GM18870 (cell line): ENCODE measurements at regions not wholly inside any gene's neighbourhood (a gene's known extent, or its start where the extent isn't known, plus 50 kb on each side); places are given as distances from the start of the nearest gene placed in this dataset.
"Not testable (repeated sequence)": the region's sequence is repeated elsewhere in the genome, so short reads cannot be mapped to it uniquely, and the experiment has no call there.

ENCODE experiments used
- ATAC-seq: cut with Tn5 transposase; IDR thresholded peaks from one replicate; pipeline ENCODE4 v1.9.1; 2021; ENCODE audit warnings: moderate library complexity; ENCODE audit not compliant: unreplicated experiment

GRCh38 chr7:138214926-138215325 is 138.7 kb downstream of the AKR1D1 start:
- ATAC-seq = no peak

DNA sequence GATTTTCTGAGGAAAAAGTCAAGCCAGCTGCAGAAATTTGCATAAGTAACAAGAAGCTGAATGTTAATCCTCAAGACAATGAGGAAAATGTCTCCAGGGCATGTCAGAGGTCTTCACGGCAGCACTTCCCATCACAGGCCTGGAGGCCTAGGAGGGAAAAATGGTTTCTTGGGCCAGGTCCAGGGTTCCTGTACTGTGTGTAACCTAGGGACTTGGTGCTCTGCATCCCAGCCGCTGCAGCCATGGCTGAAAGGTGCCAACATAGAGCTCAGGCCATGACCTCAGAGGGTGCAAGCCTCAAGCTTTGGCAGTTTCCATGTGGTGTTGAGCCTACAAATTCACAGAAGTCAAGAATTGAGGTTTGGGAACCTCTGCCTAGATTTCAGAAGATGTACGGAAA is 144.1 kb downstream of the AKR1D1 start:
- not testable (repeated sequence) for ATAC-seq

- not testable (repeated sequence) for ATAC-seq
Observed at GRCh38 chr7:138221388-138221787, 145.1 kb downstream of the AKR1D1 start.

- no peak for ATAC-seq
Observed at GRCh38 chr7:138223402-138223879, 147.2 kb downstream of the AKR1D1 start.

DNA sequence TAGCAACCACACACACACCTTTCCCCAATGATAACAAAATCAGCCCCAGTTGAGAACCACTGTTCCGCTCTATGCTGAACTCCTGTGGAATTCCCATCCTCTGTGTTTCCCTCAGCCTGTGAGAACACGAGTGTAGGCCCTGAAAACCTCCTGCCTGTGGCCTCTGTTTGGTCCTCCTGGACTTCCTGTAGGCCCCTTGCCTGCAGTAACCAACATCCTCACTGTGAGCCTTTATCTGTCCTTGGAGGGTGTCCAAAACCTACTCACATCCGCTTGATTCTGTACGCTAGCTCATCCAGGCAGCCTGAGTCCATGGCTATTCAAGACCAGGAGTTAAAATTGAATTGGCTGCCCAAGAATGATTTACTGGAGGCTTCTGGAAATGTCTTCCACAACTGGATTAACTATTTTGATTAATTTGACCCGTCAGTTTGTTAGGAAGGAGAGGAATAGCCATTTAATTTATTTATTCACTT is 149.8 kb downstream of the AKR1D1 start:
- ATAC-seq = no peak

DNA sequence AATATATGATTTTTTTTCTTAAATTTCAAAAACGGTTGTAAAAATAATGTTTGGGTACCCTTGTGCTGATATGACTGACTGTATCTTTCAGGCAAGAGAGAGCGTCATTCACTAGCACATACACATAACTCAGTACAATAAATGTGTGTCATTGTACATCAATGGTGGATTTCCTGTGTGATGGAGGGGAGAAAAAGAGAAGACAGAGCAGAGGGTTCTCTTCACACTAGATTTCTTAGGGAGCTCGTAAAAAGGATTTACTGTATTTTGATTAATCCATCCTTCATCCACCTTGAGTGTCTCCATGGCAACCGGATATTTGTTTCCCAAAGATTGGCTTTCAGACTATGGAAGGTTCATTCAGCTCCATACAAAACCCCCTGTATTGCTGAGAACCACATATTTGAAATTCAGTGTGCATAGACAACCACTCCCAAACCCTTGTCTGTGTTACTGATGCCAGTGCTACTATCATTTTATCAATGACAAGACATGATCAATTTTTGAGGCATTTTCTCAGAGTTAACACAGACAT is 150.6 kb downstream of the AKR1D1 start:
- ATAC-seq = no peak

DNA sequence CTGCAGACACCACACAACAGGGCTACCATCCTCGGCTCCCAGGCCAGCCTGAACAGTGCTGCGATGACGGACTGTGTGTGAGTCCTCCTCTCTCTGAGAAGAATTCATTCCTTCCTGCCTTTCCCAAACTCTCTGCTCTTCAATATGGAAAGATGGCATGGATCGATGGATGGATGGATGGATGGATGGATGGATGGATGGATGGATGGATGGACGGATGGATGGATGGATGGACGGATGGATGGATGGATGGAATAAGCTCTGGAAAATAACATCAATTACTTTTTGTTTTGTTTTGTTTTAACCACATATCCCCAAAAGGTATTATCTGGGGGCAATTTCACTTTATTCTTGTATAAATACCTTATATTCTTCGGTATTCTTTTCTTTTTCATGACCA is 151.9 kb downstream of the AKR1D1 start:
- ATAC-seq = no peak

DNA sequence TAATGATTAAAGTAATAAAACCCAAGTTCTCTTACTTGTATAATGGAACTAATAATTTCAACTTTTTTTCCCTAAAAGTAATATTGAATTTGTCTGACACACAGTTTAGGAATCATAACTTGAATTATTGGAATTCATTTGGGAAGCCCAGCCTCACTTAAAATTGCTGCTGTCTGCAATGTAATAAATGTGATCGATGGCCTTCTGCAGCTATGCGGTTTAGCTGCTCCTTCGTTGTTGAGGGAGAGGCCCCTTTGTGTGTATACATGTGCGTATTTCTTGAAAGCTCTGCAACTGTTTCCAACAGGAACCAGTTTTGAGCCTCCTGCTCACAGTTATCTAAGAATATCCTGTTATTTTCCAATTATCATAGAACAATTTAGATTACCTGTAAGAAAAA is 152.5 kb downstream of the AKR1D1 start:
- ATAC-seq = no peak

DNA sequence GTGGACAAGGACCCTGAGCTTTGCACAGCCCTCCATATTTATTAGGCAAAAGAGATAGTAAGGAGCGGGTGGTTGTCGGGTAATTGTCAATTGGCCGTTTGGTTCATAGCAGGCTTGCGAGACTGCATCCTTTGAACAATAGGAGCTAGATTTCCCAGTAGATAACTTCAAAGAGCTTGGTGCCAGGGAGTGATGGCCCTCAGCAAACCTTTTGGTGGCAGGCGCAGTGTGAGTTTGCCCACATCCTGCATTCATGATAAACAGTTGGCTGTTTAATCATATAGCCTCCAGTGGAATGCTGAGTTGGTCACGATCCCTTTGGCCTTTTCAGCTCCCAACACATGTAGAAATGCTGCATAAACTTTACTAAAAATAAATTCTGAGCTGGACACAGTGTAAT is 156.9 kb downstream of the AKR1D1 start:
- no peak for ATAC-seq

DNA sequence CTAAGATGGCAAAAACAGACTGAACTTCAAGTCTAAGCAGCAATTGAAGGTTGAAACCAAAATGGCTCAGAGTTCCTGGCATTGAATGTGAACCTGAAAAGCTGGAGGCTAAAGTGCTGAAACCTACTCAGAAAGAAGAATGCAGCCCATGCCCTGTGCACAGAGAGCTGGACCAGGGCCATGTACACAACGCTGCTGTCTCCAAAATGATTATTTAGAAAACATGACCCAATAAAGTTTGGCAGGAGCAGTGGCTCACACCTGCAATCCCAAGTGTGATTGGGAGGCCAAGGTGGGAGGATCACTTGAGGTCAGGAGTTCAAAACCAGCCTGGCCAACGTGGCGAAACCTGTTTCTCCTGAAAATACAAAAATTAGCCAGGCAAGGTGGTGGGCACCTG is 158.9 kb downstream of the AKR1D1 start:
- ATAC-seq = no peak

DNA sequence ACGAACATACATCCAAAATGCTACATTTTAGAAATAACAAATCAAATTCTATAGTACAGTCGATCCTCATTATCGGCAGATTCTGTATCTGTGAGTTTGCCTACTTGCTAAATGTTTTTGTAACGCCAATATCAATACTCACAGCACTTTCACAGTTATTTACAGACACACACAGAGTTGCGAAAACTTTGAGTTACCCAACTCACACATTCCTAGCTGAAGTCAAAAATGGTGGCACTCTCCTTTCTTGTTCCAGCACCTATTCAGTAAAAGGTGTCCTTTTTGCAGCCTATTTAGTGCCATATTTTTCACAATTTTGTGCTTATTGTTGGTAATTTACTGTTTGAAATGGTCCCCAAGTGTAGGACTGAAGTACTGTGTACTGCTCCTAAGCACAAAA is 161.7 kb downstream of the AKR1D1 start:
- ATAC-seq = no peak

DNA sequence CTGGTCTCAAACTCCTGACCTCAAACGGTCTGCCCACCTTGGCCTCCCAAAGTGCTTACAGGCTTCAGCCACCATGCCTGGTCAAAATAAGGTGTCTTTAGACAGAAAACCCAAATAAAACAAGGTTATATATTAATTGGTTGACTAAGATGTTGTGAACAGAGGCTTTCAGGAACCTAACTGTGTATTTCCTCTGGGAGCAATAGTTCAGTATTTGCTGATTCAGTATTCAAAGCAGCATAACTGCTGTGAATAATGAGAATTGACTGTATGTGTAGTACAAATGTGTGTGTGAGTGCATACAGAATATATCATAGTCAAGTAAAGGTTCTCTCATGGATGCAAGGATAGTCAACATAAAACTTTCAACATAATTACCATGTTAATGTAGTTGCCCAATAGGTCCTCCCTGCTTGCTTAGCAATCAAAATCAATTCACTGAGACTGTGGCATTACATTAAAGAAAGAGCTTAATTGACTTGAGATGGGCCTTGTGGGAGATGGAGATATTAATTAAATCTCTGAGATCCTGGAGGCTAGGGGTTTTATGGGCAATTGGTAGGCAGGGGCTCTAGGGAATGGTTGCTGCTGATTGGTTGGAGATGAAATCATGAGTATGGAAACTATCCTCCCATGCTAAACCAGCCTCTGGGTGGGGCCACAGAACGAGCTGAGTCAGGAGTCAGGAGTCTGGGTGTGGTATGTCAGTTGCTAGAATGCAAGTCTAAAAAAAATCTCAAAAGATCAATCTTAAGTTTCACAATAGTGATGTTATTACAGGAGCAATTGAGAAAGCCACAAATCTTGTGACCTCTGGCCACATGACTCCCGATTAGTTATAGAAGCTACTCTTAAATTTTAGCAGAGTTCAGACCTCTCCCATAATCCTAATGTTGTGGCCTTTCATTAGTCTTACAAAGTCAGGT is 162.7 kb downstream of the AKR1D1 start:
- ATAC-seq = no peak

- no peak for ATAC-seq
Observed at GRCh38 chr7:138243430-138243829, 167.2 kb downstream of the AKR1D1 start.

DNA sequence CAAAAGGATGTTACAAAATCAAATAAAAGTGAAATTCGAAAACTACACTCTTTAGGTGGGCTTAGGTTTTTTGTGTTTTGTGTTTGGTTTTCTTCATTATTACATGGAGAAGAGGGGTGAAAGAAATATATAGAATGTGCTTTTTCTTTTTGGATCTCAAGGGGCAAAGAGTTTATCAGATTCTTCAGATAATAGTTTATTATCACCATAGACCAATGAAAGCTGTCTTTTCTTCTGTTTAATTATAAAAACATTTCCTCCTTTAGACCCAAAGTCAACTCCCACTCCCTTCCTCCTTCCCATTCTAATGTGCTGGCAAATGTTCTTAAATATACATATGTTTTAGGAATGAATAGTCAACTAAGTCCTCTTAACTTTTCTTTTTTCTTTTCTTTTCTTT is 167.6 kb downstream of the AKR1D1 start:
- ATAC-seq = no peak

DNA sequence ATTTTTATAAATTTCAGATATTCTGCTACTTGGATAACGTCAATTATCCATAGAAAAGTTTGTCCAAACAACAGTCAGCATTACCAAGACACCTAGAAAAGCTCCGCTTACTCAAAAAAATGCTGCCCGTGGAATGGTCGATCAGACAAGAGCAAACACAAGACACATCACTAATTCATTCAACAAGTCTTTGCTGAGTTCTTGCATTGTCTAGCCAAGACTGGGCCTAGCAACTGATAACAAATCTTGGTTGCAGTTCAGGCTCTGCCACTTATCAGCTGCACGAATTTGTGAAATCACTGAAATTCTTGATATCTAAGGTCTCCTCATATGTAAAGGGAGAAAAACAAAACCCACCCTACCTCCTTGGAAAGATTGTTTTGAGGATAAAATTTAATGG is 168.3 kb downstream of the AKR1D1 start:
- ATAC-seq = no peak

GRCh38 chr7:138245216-138245615 is 169.0 kb downstream of the AKR1D1 start:
- no peak for ATAC-seq

DNA sequence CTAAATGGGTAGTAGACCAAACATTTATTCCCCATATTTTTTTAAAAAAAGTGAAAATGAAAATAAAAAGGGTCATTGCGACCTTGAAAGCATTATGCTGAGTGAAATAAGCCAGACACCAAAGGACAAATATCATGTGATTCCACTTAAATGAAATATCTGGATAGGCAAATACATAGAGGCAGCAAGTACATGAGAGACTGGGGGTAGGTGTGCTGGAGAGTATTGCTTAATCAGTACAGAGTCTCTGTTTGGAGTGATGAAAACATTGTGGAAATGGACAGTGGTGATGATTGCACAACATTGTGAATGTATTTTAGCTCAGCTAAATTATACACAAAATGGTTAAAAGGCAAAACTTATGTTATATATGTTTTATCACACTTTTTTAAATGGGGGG is 169.4 kb downstream of the AKR1D1 start:
- no peak for ATAC-seq

DNA sequence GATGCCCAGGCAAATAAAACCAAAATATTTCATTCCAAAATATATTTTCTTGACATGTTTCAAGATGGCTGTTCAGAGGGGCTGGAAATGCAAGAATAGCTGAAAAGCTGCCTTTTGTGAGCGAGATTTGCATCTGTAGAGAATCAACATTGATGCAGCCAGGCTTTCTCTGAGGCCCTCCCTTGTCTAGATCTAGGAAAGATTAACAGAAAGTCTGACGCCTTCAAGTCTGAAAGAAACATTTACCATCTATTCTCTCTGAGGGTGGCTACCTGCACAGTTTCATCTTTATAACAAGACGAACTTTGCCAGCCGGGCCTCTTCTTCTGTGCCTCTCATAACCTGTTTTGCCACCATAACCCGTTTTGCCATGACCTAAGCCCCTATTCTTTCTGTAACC is 170.2 kb downstream of the AKR1D1 start:
- no peak for ATAC-seq

- ATAC-seq = no peak
Observed at GRCh38 chr7:138247081-138247480, 170.8 kb downstream of the AKR1D1 start.

- no peak for ATAC-seq
Observed at GRCh38 chr7:138247568-138248333, 171.5 kb downstream of the AKR1D1 start.

DNA sequence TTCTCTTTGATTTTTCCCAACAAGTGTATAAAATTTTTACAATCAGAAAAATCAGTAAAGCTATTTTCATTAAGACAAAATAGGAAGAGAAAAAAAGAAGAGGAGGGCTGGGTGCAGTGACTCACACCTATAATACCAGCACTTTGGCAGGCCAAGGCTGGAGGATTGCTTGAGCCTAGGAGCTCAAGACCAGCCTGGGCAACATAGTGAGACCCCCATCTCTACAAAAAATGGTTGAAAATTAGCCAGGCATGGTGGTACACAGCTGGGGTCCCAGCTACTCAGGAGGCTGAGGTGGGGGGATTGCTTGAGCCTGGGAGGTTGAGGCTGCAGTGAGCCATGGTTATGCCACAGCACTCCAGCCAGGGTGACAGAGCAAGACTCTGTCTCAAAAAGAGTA is 172.3 kb downstream of the AKR1D1 start:
- ATAC-seq = no peak

DNA sequence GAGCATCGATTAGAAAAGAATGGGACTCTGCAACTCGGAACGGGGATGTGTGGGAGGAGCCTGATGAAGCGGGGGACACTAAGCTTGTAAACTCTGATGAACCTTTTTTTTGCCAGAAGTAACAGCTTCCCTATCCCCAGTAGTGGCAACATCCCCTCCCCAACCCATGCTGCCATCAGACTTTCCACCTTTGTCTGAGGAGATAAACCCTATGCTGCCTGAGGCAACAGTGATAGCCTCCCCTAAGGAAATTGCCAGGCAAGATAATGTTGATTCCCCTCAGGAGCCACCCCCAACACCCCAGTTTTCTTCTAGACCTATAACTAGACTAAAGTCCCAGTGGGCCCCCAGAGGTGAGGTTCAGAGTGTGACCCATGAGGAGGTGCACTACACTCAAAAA is 173.7 kb downstream of the AKR1D1 start:
- no peak for ATAC-seq
